ENCODE measurements at regions not wholly inside any gene's neighbourhood (a gene's known extent, or its start where the extent isn't known, plus 50 kb on each side); places are given as distances from the start of the nearest gene placed in this dataset.
"Not testable (repeated sequence)": the region's sequence is repeated elsewhere in the genome, so short reads cannot be mapped to it uniquely, and the experiment has no call there.

- Mint-ChIP-seq H3K27ac (ENCODE audit: unreplicated experiment) (no peak overlapping the region), H3K36me3 (ENCODE audit: low read depth) (peaks cover 4% of the 10 kb centered on the region), H3K4me1 (peaks cover 7% of the 10 kb centered on the region), H3K9me3 (peaks cover 8% of the 10 kb centered on the region), H3K4me3 (no peak overlapping the region), H3K27me3 (ENCODE audit: low read depth) (no peaks in the 10 kb centered on the region)
- DNase-seq (ENCODE audit: low read depth, low spot score) = no peak
- TF ChIP-seq CTCF (conservative IDR thresholded peaks at IDR 0.05) = no peak
These were observed 145.0 kb upstream of the SLC38A2 start for GRCh38 chr12:46517579-46517962.

- DNase-seq (ENCODE audit: low read depth, low spot score) = no peak
- no peak overlapping the region for H3K4me3 Mint-ChIP-seq
- no peak overlapping the region for H3K27ac Mint-ChIP-seq (ENCODE audit: unreplicated experiment)
- peaks cover 2% of the 10 kb centered on the region for H3K4me1 Mint-ChIP-seq
- H3K36me3 Mint-ChIP-seq (ENCODE audit: low read depth) = peaks cover 8% of the 10 kb centered on the region
- TF ChIP-seq CTCF (conservative IDR thresholded peaks at IDR 0.05) = no peak
- peaks cover 8% of the 10 kb centered on the region for H3K9me3 Mint-ChIP-seq
- no peaks in the 10 kb centered on the region for H3K27me3 Mint-ChIP-seq (ENCODE audit: low read depth)
These were observed 144.5 kb upstream of the SLC38A2 start for GRCh38 chr12:46516933-46517578.

GRCh38 chr12:46516238-46516932 is 143.8 kb upstream of the SLC38A2 start:
- H3K4me3 Mint-ChIP-seq = no peak overlapping the region
- H3K9me3 Mint-ChIP-seq = peaks cover 8% of the 10 kb centered on the region
- H3K4me1 Mint-ChIP-seq = no peaks in the 10 kb centered on the region
- H3K36me3 Mint-ChIP-seq (ENCODE audit: low read depth) = peaks cover 10% of the 10 kb centered on the region
- no peak for DNase-seq (ENCODE audit: low read depth, low spot score)
- H3K27me3 Mint-ChIP-seq (ENCODE audit: low read depth) = no peaks in the 10 kb centered on the region
- H3K27ac Mint-ChIP-seq (ENCODE audit: unreplicated experiment) = no peak overlapping the region
- no peak for TF ChIP-seq CTCF (conservative IDR thresholded peaks at IDR 0.05)

GRCh38 chr12:46515829-46516228 is 143.3 kb upstream of the SLC38A2 start:
- no peak for TF ChIP-seq CTCF (conservative IDR thresholded peaks at IDR 0.05)
- peaks cover 12% of the 10 kb centered on the region for H3K9me3 Mint-ChIP-seq
- no peak for DNase-seq (ENCODE audit: low read depth, low spot score)
- H3K4me3 Mint-ChIP-seq = no peak overlapping the region
- no peak overlapping the region for H3K27ac Mint-ChIP-seq (ENCODE audit: unreplicated experiment)
- no peaks in the 10 kb centered on the region for H3K4me1 Mint-ChIP-seq
- H3K36me3 Mint-ChIP-seq (ENCODE audit: low read depth) = peaks cover 10% of the 10 kb centered on the region
- H3K27me3 Mint-ChIP-seq (ENCODE audit: low read depth) = no peaks in the 10 kb centered on the region

GRCh38 chr12:46514886-46515285 is 142.3 kb upstream of the SLC38A2 start:
- H3K4me1 Mint-ChIP-seq = no peaks in the 10 kb centered on the region
- no peaks in the 10 kb centered on the region for H3K27me3 Mint-ChIP-seq (ENCODE audit: low read depth)
- H3K36me3 Mint-ChIP-seq (ENCODE audit: low read depth) = peaks cover 10% of the 10 kb centered on the region
- no peak overlapping the region for H3K27ac Mint-ChIP-seq (ENCODE audit: unreplicated experiment)
- DNase-seq (ENCODE audit: low read depth, low spot score) = no peak
- no peak overlapping the region for H3K4me3 Mint-ChIP-seq
- no peak for TF ChIP-seq CTCF (conservative IDR thresholded peaks at IDR 0.05)
- peaks cover 12% of the 10 kb centered on the region for H3K9me3 Mint-ChIP-seq

GRCh38 chr12:46510257-46510656 is 137.7 kb upstream of the SLC38A2 start:
- not testable (repeated sequence) for H3K27me3 Mint-ChIP-seq (ENCODE audit: low read depth); H3K4me1 Mint-ChIP-seq; DNase-seq (ENCODE audit: low read depth, low spot score); H3K27ac Mint-ChIP-seq (ENCODE audit: unreplicated experiment); H3K4me3 Mint-ChIP-seq
- H3K36me3 Mint-ChIP-seq (ENCODE audit: low read depth) = peaks cover 13% of the 10 kb centered on the region
- peaks cover 30% of the 10 kb centered on the region for H3K9me3 Mint-ChIP-seq
